ENCODE measurements at regions not wholly inside any gene's neighbourhood (a gene's known extent, or its start where the extent isn't known, plus 50 kb on each side); places are given as distances from the start of the nearest gene placed in this dataset.
"Not testable (repeated sequence)": the region's sequence is repeated elsewhere in the genome, so short reads cannot be mapped to it uniquely, and the experiment has no call there.

- Histone ChIP-seq H3K9me3 (peaks cover 0 to 10% (median 8%) of the 10 kb centered on the region in 8 donors), H3K36me3 (no peaks in the 10 kb centered on the region), H3K4me1 (no peaks in the 10 kb centered on the region), H3K4me3 (no peak overlapping the region), H3K27me3 (replicated peaks in 1 of 7) (no peaks in the 10 kb centered on the region), H3K27ac (no peak overlapping the region)
- intact Hi-C loops (cut with DNase I; ENCODE audit: low total_unique reads): no loop called here
- no peak for TF ChIP-seq CTCF (IDR thresholded peaks at IDR 0.05 in 8 of 11, conservative IDR thresholded peaks at IDR 0.05 in 3 of 11)
- no peak for TF ChIP-seq POLR2AphosphoS5 (IDR thresholded peaks at IDR 0.05)
- TF ChIP-seq POLR2A (IDR thresholded peaks at IDR 0.05): no peak
- WGBS, 5 donors: 69 to 84% (median 84%) methylated on average over 4 of the region's 4 CpGs
- DNase-seq: no peak
Observed at GRCh38 chr7:49020145-49020544, 95.8 kb downstream of the CDC14C start.

- Histone ChIP-seq H3K4me3 (no peak overlapping the region), H3K27me3 (replicated peaks in 1 of 7) (no peaks in the 10 kb centered on the region), H3K9me3 (peaks cover 0 to 3% (median 0%) of the 10 kb centered on the region in 8 donors), H3K27ac (no peak overlapping the region), H3K36me3 (no peaks in the 10 kb centered on the region), H3K4me1 (no peaks in the 10 kb centered on the region)
- intact Hi-C loops (cut with DNase I; ENCODE audit: low total_unique reads): no loop called here
- TF ChIP-seq POLR2A (IDR thresholded peaks at IDR 0.05) (no peak), CTCF (IDR thresholded peaks at IDR 0.05 in 8 of 11, conservative IDR thresholded peaks at IDR 0.05 in 3 of 11) (no peak), POLR2AphosphoS5 (IDR thresholded peaks at IDR 0.05) (no peak)
- no peak for DNase-seq
Observed at GRCh38 chr7:49022448-49022847, 98.1 kb downstream of the CDC14C start.

GRCh38 chr7:49023345-49024328 lies 99.3 kb downstream of the CDC14C start:
- H3K9me3 ChIP-seq: peaks cover 0 to 3% (median 0%) of the 10 kb centered on the region in 8 donors
- H3K27ac ChIP-seq: no peak overlapping the region
- TF ChIP-seq POLR2A (IDR thresholded peaks at IDR 0.05) (no peak), CTCF (IDR thresholded peaks at IDR 0.05 in 8 of 11, conservative IDR thresholded peaks at IDR 0.05 in 3 of 11) (no peak), POLR2AphosphoS5 (IDR thresholded peaks at IDR 0.05) (no peak)
- H3K4me1 ChIP-seq: no peaks in the 10 kb centered on the region
- no peak for DNase-seq
- 69 to 81% (median 75%) methylated on average over 9 of the region's 9 CpGs for WGBS, 5 donors
- no peaks in the 10 kb centered on the region for H3K36me3 ChIP-seq
- H3K27me3 ChIP-seq (replicated peaks in 1 of 7): no peaks in the 10 kb centered on the region
- H3K4me3 ChIP-seq: no peak overlapping the region
- intact Hi-C loops (cut with DNase I; ENCODE audit: low total_unique reads): no loop called here

- intact Hi-C loops (cut with DNase I; ENCODE audit: low total_unique reads): no loop called here
- no peaks in the 10 kb centered on the region for H3K4me1 ChIP-seq
- WGBS, 5 donors: 74 to 98% (median 90%) methylated on average over 2 of the region's 2 CpGs
Observed at GRCh38 chr7:49030221-49030620, 105.9 kb downstream of the CDC14C start.

DNA sequence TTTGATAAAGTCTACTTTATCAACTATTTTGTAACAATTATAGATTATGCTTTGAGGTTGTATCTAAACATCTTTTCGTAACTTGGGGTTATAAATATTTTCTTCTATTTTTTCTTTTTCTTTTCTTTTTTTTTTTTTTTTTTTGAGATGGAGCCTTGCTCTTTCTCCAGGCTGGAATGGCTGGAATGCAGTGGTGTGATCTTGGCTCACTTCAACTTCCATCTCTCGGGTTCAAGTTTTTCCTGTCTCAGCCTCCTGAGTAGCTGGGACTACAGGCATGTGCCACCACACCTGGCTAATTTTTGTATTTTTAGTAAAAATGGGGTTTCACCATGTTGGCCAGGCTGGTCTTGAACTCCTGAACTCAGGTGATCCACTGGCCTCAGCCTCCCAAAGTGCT lies 108.8 kb downstream of the CDC14C start:
- H3K9me3 ChIP-seq; H3K36me3 ChIP-seq; H3K27me3 ChIP-seq (replicated peaks in 1 of 7); H3K4me1 ChIP-seq; DNase-seq; intact Hi-C loops (cut with DNase I; ENCODE audit: low total_unique reads); H3K27ac ChIP-seq; H3K4me3 ChIP-seq: not testable (repeated sequence)
- 80 to 96% (median 88%) methylated on average over 2 of the region's 2 CpGs for WGBS, 5 donors

More at GRCh38 chr7:49030221-49030620, 105.9 kb downstream of the CDC14C start:
- Histone ChIP-seq H3K27me3 (replicated peaks in 1 of 7) (no peaks in the 10 kb centered on the region), H3K4me3 (no peak overlapping the region), H3K36me3 (no peaks in the 10 kb centered on the region), H3K27ac (no peak overlapping the region), H3K9me3 (no peaks in the 10 kb centered on the region)
- no peak for DNase-seq
- TF ChIP-seq POLR2AphosphoS5 (IDR thresholded peaks at IDR 0.05) (no peak), CTCF (IDR thresholded peaks at IDR 0.05 in 8 of 11, conservative IDR thresholded peaks at IDR 0.05 in 3 of 11) (no peak), POLR2A (IDR thresholded peaks at IDR 0.05) (no peak)

Data from spleen (tissue), 11 donors.